Vagina (tissue), 2 donors: ENCODE measurements at regions not wholly inside any gene's neighbourhood (a gene's known extent, or its start where the extent isn't known, plus 50 kb on each side); places are given as distances from the start of the nearest gene placed in this dataset.

Source experiments
- CTCF ChIP-seq, 3 experiments: fragments of 450-650 bp in 2 of 3; fragments of 200-600 bp in 1 of 3; sonication (generic) in 1 of 3; IDR thresholded peaks; one replicate each; pipeline ENCODE4 v1.5.1; 2017 to 2019; ENCODE audit warnings: antibody characterized with exemption in 3 of 3, mild to moderate bottlenecking in 2 of 3, moderate library complexity in 2 of 3
- POLR2AphosphoS5 ChIP-seq, 2 donors: sonication (generic); formaldehyde crosslinking; IDR thresholded peaks; one replicate each; pipeline ENCODE4 v1.9.0; 2017; ENCODE audit warnings: antibody characterized with exemption in 2 of 2, mild to moderate bottlenecking in 2 of 2, low read depth in 1 of 2; ENCODE audit not compliant: insufficient read depth in 1 of 2

DNA sequence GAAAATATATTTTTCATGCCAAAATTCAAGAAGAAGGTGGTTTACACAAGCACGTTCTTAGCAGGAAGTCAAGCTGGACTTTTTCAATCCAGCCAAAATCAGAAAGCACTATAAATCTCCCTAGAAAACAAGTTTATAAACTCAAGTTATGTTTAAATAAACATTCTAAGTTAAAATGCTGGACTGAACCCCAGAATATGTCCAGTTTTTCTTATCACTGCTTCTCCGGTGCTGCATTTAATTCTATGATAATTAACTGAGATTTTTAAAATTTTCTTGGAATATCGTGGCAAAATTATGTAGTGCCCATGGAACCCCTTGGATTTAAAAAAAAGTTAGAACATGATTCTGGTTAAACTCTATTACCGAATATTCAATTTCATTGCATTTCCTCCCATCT lies 218.2 kb upstream of the MDFIC2 start:
- TF ChIP-seq POLR2AphosphoS5 (IDR thresholded peaks at IDR 0.05; ENCODE audit: insufficient read depth in 1 of 2, low read depth in 1 of 2) (no peak), CTCF (IDR thresholded peaks at IDR 0.05) (no peak)
